GM21825 (cell line): ENCODE measurements at regions not wholly inside any gene's neighbourhood (a gene's known extent, or its start where the extent isn't known, plus 50 kb on each side); places are given as distances from the start of the nearest gene placed in this dataset.
"Not testable (repeated sequence)": the region's sequence is repeated elsewhere in the genome, so short reads cannot be mapped to it uniquely, and the experiment has no call there.

Experiments
- ATAC-seq: cut with Tn5 transposase; IDR thresholded peaks from one replicate; pipeline ENCODE4 v1.9.1; 2021; ENCODE audit warnings: mild to moderate bottlenecking, moderate library complexity; ENCODE audit not compliant: unreplicated experiment

DNA sequence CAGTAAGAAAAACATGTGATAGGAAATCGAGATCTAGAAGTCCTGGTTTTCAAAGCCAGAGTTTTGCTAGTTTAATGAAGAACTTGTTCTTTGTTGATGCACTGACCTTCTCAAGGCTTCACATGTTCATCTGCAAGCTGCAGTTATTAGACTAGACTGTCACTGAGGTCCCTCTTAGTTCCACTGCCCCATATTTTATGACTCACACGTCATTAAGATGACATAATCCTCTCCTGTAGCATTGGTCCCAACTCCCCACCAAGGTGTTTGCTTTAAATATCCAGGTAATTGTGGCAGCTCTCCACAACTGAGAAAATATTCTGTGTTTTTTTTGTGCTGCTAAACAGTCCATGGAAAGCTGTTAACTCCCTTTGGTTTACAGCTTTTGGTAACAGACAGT is 149.7 kb downstream of the MREG start:
- ATAC-seq, result no peak

- no peak for ATAC-seq
These were observed 151.0 kb downstream of the MREG start for GRCh38 chr2:215862351-215862771.

DNA sequence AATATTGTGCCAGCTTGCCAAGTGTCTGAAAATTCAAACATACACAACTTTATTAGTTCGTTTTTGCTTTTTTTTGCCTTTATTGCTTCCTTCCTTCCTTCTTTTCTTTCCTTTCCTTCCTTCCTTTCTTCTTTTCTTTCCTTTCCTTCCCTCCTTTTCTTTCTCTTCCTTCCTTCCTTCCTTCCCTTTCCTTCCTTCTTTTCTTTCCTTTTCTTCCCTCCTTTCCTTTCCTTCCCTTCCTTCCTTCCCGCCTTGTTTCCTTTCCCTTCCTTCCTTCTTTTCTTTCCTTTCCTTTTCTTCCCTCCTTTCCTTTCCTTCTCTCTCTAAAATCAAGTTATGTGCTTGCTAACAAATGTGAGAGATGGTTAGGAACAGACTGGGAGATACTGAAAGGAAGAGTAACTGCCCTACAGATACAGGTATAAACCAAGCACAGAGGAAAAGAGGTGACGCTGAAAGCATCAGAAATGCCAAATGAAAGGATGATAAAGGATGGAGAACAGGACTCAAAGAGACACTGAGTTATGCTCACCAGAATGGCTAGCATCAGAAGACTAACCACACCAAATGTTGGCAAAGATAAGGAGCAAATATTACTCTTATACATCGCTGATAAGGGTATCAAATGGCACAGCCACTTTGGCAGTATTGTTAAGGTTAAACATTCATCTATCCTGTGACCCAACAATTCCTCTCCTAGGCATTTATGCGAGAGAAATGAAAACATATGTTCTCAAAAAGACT is 151.6 kb downstream of the MREG start:
- ATAC-seq, result no peak

GRCh38 chr2:215856080-215856479 is 157.3 kb downstream of the MREG start:
- no peak for ATAC-seq

DNA sequence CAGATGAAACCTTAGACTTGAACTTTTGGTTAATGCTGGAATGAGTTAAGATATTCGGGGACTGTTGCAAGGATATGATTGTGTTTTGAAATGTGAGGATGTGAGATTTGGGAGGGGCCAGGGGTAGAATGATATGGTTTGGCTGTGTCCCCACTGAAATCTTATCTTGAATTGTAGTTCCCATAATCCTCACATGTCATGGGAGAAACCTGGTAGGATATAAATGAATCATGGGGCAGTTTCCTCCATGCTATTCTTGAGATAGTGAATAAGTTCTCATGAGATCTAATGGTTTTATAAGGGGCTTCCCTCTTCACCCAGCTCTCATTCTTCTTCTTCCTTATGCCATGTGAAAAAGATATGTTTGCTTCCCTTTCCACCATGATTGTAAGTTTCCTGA is 158.0 kb downstream of the MREG start:
- ATAC-seq, result not testable (repeated sequence)

GRCh38 chr2:215854008-215854407 is 159.3 kb downstream of the MREG start:
- ATAC-seq, result no peak

- ATAC-seq, result no peak
These were observed 161.7 kb downstream of the MREG start for GRCh38 chr2:215851696-215852095.

- no peak for ATAC-seq
These were observed 162.3 kb downstream of the MREG start for GRCh38 chr2:215851082-215851481.

DNA sequence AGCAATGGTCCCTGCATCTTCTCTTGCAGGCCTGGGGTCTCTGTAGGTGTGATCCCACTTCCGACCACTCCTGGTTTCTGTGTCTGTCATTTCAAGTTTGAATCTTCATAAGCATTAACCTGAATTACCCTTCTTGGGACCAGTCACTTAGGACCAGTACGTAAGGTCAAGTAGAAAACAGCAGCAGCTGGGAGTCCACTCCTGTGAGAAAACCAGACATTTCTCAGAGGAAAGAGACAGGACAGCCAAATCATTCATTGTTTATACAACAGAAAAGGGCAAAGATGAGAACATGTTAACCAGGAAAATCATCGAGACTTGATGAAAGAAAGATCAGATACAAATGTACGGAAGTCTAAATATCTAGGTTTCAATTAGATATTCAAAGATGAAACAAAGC is 163.0 kb downstream of the MREG start:
- no peak for ATAC-seq

DNA sequence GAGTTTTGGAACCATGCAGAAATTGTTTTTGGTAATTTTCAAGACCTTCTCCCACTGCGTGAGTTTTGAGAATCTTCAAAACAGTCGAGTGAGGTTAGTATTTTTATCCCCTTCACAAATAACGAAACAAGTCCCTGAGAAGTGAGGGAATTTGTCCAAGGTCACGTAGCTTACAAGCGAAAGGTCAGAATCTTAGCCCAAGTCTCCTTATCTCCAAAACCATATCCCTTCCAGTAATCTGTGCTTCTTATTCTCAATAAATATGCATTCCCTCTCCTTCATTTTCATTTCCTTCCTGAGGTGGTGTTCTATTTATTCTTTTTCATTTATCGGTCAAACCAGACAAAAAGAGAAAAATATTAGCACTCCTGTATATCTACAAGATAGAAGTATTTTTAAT is 163.6 kb downstream of the MREG start:
- ATAC-seq, result no peak

DNA sequence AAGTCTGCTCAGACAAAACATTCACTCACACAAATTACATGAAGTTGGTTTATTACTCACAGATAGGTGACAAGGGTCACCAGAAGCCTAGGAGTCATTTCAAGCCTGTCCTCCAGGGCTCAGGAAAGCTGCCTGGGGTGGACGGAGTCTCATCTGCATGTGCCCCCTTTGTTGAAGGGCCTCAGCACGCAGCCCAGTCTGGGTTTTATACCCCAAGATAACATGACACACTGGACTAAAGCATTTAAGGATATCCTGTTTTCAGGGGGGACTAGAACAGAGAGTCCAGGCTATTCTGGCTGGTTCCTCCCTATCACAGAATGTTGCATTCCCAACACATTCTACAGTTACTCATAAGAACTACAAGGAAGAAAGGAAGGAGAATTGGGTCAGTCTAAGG is 164.7 kb downstream of the MREG start:
- ATAC-seq, result no peak

- ATAC-seq, result no peak
These were observed 165.2 kb downstream of the MREG start for GRCh38 chr2:215848146-215848545.

DNA sequence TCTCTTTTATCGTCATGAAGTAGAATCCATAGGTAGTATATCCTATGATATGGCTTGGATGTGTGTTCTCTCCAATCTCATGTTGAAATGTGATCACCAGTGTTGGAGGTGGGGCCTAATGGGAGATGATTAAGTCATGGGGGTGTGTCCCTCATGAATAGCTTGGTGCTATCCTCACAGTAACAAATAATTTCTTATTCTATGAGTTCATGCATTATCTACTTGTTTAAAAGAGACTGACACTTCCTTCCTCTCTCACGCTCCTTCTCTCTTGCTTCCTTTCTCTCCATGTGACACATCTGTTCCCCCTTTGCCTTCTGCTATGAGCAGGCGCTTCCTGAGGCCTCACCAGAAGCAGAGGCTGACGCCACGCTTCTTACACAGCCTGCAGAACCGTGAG is 165.6 kb downstream of the MREG start:
- no peak for ATAC-seq

GRCh38 chr2:215847056-215847455 is 166.3 kb downstream of the MREG start:
- no peak for ATAC-seq

GRCh38 chr2:215845839-215846586 is 167.3 kb downstream of the MREG start:
- peak; percentile 74 for ATAC-seq

DNA sequence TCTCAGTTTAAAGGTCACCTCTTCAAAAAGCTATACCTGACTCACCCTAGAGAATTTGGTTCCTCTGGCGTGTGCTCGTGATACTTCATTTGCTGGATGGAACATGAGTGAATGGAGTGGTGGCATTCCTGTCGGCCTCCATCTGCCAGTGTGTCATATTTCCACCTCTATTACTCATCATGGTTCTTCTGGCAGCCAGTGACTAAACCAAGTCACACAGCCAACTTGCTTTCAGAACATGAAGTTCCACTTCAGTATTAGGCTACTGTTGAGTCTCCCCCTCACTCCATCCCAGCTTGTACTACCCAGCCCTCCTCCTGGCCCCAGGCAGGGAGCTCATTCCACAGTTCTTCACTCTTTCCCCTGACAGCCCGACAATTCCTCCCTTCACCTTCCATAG is 169.8 kb downstream of the MREG start:
- no peak for ATAC-seq

GRCh38 chr2:215841175-215841816 is 172.1 kb downstream of the MREG start:
- ATAC-seq, result no peak

DNA sequence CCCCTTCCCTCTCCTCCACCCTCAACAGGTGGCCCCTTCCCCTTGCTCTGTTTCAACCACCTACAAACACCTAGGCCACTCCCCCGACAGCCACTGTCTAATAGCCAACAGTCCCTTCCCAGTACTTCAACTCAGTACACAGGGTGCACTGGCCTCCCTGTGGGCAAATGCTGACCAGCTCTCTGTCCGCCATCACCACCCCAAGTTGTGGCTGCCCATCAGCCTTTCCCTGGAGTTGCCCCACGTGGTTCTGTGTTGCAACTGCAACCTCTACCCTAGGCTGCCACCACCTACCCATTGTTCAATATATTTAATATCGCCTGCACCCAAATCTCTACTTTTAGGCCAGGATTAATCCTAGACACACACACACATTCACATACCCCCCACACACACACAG is 173.5 kb downstream of the MREG start:
- no peak for ATAC-seq

DNA sequence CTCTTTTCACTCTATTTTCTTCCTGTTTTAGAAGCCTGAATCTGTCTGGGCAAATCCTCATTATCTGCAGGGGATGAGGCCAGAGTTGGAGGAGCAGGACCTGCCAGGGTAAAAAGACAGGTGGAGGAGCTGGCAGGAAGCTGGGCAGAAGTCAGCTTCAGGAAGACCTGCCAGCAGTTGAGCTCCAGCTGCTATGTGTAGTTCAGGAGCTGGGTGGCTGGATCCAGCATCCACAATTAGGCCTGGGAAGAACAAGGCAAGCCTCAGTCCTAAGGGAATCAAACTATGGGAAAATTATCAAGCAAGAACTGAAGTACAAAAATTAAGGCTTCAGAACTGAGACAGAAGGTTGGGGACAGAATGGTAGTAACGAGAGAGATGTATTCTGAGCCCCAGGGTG is 174.0 kb downstream of the MREG start:
- ATAC-seq, result no peak

GRCh38 chr2:215836881-215837280 is 176.5 kb downstream of the MREG start:
- no peak for ATAC-seq

DNA sequence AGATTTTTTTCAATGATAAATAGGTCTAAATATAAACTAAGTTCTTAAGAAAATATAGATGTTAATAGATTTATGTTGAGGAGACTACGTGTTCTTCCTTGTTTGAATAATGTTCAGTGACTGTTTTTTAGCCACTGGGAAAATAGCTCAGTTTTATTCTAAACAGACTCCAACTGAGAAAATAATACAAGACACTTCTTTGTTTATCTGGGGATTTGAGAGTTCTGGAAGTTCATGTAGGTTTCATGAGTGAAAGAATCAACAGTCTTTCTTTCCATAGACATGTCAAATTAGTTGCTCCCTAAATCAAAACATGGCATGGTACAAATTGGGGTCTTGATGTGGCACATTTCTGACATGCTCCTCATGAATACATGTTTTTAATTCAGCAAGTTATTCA is 177.7 kb downstream of the MREG start:
- ATAC-seq, result no peak

- ATAC-seq, result no peak
These were observed 178.1 kb downstream of the MREG start for GRCh38 chr2:215835231-215835630.
